NT2/D1 (cell line): ENCODE measurements at regions not wholly inside any gene's neighbourhood (a gene's known extent, or its start where the extent isn't known, plus 50 kb on each side); places are given as distances from the start of the nearest gene placed in this dataset.

Experiments
- DNase-seq: peaks from one replicate; pipeline ENCODE4 v3.0.0-alpha.2; 2011; ENCODE audit warnings: low read depth, low spot score
- H3K27me3 ChIP-seq: 2 replicates; pipeline ENCODE4 v1.6.0; 2011; ENCODE audit warnings: mild to moderate bottlenecking; ENCODE audit not compliant: insufficient read length, insufficient read depth
- H3K36me3 ChIP-seq: 2 replicates; pipeline ENCODE4 v1.6.1; 2011; ENCODE audit warnings: mild to moderate bottlenecking, low read length, mixed read lengths; ENCODE audit not compliant: insufficient read depth, insufficient read length
- H3K4me1 ChIP-seq: 2 replicates; pipeline ENCODE4 v1.5.1; 2011; ENCODE audit not compliant: insufficient read depth, insufficient read length
- H3K4me3 ChIP-seq: 2 replicates; pipeline ENCODE4 v1.5.1; 2011; ENCODE audit warnings: low read depth; ENCODE audit not compliant: insufficient read length
- H3K9ac ChIP-seq: 2 replicates; pipeline ENCODE4 v1.6.0; 2011; ENCODE audit warnings: low read depth; ENCODE audit not compliant: insufficient read length
- H3K9me3 ChIP-seq: 2 replicates; pipeline ENCODE4 v1.5.1; 2011; ENCODE audit warnings: mild to moderate bottlenecking, low read length; ENCODE audit not compliant: insufficient read depth
- SUZ12 ChIP-seq: IDR thresholded peaks from 2 replicates; pipeline ENCODE4 v1.6.1; 2011; ENCODE audit not compliant: insufficient read length, insufficient read depth; ENCODE audit errors: extremely low read depth
- YY1 ChIP-seq: IDR thresholded peaks from 2 replicates; pipeline ENCODE4 v1.6.1; 2011; ENCODE audit not compliant: insufficient read length, insufficient read depth
- ZNF274 ChIP-seq: IDR thresholded peaks from 2 replicates; pipeline ENCODE4 v1.6.1; 2011; ENCODE audit warnings: mild to moderate bottlenecking, low read depth, low read length

DNA sequence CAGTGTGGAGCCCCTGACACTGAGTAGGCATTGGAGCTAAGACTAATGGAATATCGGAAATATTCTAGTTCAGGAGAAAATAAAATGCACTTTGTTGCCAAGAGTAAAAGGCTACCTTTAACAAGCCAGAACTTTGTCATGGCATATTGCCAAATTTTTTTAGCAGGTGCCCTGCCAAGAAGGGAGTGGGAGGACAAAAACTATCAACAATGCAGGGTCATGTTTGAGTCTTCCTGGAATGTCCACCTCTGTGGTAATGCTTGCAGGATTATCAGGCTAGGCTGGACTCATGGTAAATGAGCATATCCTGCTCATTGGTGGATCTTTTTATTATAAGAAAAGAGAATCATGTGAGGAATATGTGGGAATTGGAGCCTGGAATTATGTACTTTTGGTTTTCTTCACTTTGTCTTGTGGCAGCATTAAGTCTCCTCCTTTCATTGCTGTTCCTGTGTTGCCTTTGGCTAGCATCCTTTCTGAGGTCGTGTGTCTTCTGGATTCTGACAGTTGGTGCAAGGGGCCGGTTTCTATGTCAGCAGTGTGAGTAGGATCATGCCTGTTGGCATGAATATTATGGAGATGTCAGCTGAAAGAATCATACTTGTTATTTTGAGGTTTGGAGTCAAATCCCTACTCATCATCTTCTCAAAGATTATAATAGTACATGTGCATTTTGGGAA is 122.9 kb upstream of the SPRY2 start:
- no peak for DNase-seq
- Histone ChIP-seq H3K4me3 (no peak overlapping the region), H3K9ac (no peak overlapping the region), H3K36me3 (no peaks in the 10 kb centered on the region), H3K27me3 (no peaks in the 10 kb centered on the region), H3K9me3 (no peaks in the 10 kb centered on the region), H3K4me1 (no peaks in the 10 kb centered on the region)
- TF ChIP-seq SUZ12, result no peak
- TF ChIP-seq YY1, result no peak
- TF ChIP-seq ZNF274, result no peak

DNA sequence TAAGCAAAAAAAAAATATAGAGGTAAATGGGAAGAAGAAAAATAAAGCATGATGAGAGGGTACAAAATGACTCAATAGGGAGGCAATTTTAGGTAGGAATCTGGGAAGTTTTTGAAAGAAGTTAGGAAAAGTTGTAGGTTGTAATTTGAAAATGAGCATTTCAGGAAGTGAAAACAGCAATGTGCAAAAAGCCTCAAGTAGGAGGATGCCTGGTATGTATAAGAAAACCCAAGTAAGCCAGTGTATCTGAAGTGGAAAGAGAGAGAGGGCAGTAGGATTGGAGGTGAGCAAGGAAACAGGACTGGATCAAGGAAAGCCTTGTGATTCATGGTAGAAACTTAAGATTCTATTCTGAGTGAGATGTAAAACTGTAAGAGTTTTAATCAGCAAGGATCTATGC is 121.6 kb upstream of the SPRY2 start:
- H3K4me3 ChIP-seq, result no peak overlapping the region

DNA sequence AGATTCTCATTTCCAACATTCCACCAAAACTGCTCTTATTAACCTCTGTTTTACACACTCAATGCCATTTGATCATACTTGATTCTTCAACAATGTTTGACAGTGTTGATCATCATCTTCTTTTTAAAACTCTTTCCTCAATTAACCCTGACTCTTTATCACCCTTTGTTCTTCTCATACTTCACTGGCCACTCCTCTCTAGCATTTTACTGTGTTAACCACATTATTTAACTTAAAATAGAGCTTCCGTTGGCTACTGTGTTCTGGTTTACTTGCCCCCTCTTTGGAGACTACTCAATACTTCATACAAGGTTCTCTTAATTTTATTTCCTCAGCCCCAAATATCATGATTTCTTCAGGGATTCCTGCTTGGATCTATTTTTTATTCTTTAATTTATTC is 121.1 kb upstream of the SPRY2 start:
- no peak overlapping the region for H3K9ac ChIP-seq
- H3K4me1 ChIP-seq, result no peaks in the 10 kb centered on the region
- H3K9me3 ChIP-seq, result no peaks in the 10 kb centered on the region
- H3K27me3 ChIP-seq, result no peaks in the 10 kb centered on the region
- H3K4me3 ChIP-seq, result no peak overlapping the region
- no peaks in the 10 kb centered on the region for H3K36me3 ChIP-seq
- no peak for DNase-seq
- TF ChIP-seq ZNF274, result no peak
- TF ChIP-seq YY1, result no peak

More for the DNA sequence above, 121.6 kb upstream of the SPRY2 start:
- no peaks in the 10 kb centered on the region for H3K9me3 ChIP-seq
- H3K36me3 ChIP-seq, result no peaks in the 10 kb centered on the region
- H3K27me3 ChIP-seq, result no peaks in the 10 kb centered on the region
- TF ChIP-seq YY1 (no peak), ZNF274 (no peak), SUZ12 (no peak)
- no peak overlapping the region for H3K9ac ChIP-seq
- no peaks in the 10 kb centered on the region for H3K4me1 ChIP-seq
- DNase-seq, result no peak

DNA sequence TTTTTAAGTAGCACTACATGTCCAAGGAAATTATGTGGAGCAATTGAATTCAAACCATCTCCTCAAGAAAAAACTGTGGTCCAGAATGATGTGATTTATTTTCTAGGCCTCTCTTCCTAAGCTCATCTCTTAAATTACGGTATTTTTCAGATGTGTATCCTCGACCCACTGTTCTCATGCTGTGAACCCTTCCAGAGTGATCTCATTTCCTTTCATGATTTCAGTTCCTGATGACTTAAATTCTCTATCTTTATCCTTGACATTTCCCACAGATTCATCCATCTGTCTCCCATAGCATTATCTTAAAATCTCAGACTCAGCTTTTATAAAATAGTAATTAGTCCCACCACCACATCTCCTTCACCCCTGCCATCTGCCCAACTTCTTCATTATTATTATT is 117.6 kb upstream of the SPRY2 start:
- H3K4me3 ChIP-seq, result no peak overlapping the region
- no peak for DNase-seq
- H3K27me3 ChIP-seq, result no peaks in the 10 kb centered on the region
- no peaks in the 10 kb centered on the region for H3K36me3 ChIP-seq
- no peak overlapping the region for H3K9ac ChIP-seq
- TF ChIP-seq ZNF274 (no peak), YY1 (no peak), SUZ12 (no peak)
- no peaks in the 10 kb centered on the region for H3K9me3 ChIP-seq
- no peaks in the 10 kb centered on the region for H3K4me1 ChIP-seq

DNA sequence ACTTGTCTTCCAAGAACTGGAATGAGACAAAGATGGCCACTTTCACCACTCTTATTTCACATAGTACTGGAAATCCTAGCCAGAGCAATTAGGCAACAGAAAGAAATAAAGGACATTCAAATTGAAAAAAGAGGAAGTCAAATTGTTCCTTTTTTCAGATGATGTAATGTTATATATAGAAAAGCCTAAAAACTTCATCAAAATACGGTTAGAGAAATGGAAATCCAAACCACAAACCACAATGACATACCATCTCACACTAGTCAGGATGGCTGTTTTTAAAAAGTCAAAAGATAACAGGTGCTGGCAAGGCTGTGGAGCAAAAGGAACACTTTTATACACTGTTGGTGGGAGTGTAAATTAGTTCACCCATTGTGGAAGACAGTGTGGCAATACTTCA is 113.3 kb upstream of the SPRY2 start:
- Histone ChIP-seq H3K9me3 (no peaks in the 10 kb centered on the region), H3K36me3 (no peaks in the 10 kb centered on the region), H3K4me3 (no peak overlapping the region), H3K27me3 (no peaks in the 10 kb centered on the region), H3K4me1 (no peaks in the 10 kb centered on the region), H3K9ac (no peak overlapping the region)
- TF ChIP-seq SUZ12 (no peak), YY1 (no peak), ZNF274 (no peak)
- DNase-seq, result no peak

DNA sequence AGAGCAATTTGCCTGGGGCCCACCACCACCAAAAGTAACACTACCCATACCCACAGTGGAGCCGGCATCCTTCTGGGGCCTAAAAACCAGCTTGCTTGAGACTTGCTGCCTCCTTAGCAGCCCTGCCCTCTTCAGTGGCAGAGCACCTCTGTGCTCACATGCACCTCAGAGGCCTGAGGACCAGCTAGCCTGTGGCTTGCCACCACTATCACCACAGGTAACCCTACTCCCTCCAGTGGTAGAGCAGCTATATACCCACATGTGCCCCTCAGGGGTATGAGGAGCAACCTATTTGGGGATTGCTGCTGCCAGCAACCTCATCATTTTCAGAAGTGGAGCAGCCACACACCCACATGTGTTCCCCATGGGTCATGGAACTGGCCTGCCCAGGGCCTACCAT is 111.4 kb upstream of the SPRY2 start:
- no peak overlapping the region for H3K4me3 ChIP-seq
- H3K9ac ChIP-seq, result no peak overlapping the region
- DNase-seq, result no peak
- H3K9me3 ChIP-seq, result no peaks in the 10 kb centered on the region
- H3K4me1 ChIP-seq, result no peaks in the 10 kb centered on the region
- H3K27me3 ChIP-seq, result no peaks in the 10 kb centered on the region
- no peak for TF ChIP-seq SUZ12
- no peak for TF ChIP-seq YY1
- no peak for TF ChIP-seq ZNF274
- no peaks in the 10 kb centered on the region for H3K36me3 ChIP-seq

DNA sequence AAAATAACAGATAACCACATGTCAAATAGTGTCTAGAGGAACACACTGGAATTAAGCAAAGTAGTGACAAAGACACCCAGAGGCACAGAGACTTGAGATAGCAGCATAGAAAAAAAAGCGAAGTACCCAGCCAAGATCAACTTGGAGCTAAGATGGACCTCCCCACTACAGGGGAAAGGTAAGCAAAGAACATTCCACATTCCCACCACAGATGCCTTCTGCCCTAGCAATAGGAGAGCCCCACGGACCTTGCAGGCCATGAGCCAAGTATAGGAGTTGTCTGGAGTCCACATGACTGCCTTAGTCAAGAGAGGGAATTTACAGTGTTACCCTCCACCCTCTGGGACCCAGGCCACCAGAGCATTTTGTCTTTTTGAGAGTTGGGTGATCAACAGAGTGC is 110.7 kb upstream of the SPRY2 start:
- no peak overlapping the region for H3K4me3 ChIP-seq
- H3K4me1 ChIP-seq, result no peaks in the 10 kb centered on the region

More for the DNA sequence above, 110.7 kb upstream of the SPRY2 start:
- Histone ChIP-seq H3K9me3 (no peaks in the 10 kb centered on the region), H3K27me3 (no peaks in the 10 kb centered on the region), H3K9ac (no peak overlapping the region), H3K36me3 (no peaks in the 10 kb centered on the region)
- TF ChIP-seq SUZ12, result no peak
- no peak for TF ChIP-seq ZNF274
- no peak for TF ChIP-seq YY1
- no peak for DNase-seq
